GM21619 (cell line): ENCODE measurements at regions not wholly inside any gene's neighbourhood (a gene's known extent, or its start where the extent isn't known, plus 50 kb on each side); places are given as distances from the start of the nearest gene placed in this dataset.

Source experiments
- ATAC-seq: cut with Tn5 transposase; IDR thresholded peaks from one replicate; pipeline ENCODE4 v1.9.1; 2021; ENCODE audit not compliant: unreplicated experiment

GRCh38 chr6:12221856-12222255 is 68.3 kb upstream of the EDN1 start:
- no peak for ATAC-seq

- ATAC-seq: no peak
Observed at GRCh38 chr6:12222405-12223366, 67.5 kb upstream of the EDN1 start.

- ATAC-seq: no peak
Observed at GRCh38 chr6:12223383-12223782, 66.8 kb upstream of the EDN1 start.

- ATAC-seq: no peak
Observed at GRCh38 chr6:12224251-12224650, 65.9 kb upstream of the EDN1 start.

- ATAC-seq: no peak
Observed at GRCh38 chr6:12228447-12229146, 61.6 kb upstream of the EDN1 start.

GRCh38 chr6:12229332-12229731 is 60.8 kb upstream of the EDN1 start:
- ATAC-seq: no peak

- ATAC-seq: no peak
Observed at GRCh38 chr6:12230523-12230922, 59.6 kb upstream of the EDN1 start.

- peak; percentile 53 for ATAC-seq
Observed at GRCh38 chr6:12232339-12232738, 57.8 kb upstream of the EDN1 start.

- ATAC-seq: no peak
Observed at GRCh38 chr6:12232821-12233220, 57.3 kb upstream of the EDN1 start.

- no peak for ATAC-seq
Observed at GRCh38 chr6:12233693-12234571, 56.2 kb upstream of the EDN1 start.

- no peak for ATAC-seq
Observed at GRCh38 chr6:12235341-12235740, 54.8 kb upstream of the EDN1 start.

GRCh38 chr6:12238219-12238618 is 51.9 kb upstream of the EDN1 start:
- ATAC-seq: no peak
